ENCODE measurements at regions not wholly inside any gene's neighbourhood (a gene's known extent, or its start where the extent isn't known, plus 50 kb on each side); places are given as distances from the start of the nearest gene placed in this dataset.

DNA sequence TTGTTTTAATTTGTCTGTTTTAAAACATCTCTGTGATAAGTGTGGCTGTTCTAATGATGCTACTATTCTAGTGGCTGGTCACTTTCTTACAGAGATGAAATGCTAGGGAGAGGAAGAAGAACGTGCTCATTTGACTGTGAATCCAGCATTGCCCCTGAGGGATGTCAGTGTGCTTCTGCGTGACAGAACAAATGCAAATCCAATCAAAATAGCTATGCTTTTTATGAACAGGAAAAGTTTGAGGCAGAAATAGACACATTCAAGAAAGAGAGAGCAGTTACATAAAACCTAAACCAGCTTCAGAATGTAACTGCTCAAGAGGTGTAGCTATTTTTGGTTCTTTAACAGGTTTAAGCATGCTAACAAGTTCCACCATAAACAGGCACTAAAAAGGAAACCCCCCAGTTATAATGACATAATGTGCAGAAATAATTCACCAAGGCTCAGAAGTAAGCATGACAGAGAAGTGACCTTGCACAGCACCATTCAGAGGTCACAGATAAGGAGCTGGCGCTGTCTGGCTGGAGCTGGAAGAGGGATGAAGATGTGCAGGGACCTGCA is 385.3 kb downstream of the EPM2A start:
- DNase-seq, result no peak

DNA sequence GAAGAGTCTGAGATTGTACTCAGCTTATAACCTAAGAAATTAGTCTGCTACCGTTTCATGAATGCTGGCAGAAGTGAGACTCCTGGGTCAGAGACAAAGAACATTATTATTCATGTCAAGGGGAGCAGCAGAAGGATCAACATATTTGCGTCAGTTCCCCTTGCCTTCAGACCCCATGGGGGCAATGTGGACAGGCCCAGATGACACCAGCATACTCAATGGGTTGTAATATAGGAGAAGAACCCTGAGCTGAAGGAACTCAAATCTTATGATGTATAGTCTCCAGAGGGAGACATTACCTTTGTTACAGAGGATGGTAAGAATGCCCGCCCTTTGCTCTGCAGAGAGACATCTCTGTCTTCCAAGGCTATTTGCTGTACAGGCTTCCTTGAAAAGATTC is 384.4 kb downstream of the EPM2A start:
- DNase-seq, result no peak

DNA sequence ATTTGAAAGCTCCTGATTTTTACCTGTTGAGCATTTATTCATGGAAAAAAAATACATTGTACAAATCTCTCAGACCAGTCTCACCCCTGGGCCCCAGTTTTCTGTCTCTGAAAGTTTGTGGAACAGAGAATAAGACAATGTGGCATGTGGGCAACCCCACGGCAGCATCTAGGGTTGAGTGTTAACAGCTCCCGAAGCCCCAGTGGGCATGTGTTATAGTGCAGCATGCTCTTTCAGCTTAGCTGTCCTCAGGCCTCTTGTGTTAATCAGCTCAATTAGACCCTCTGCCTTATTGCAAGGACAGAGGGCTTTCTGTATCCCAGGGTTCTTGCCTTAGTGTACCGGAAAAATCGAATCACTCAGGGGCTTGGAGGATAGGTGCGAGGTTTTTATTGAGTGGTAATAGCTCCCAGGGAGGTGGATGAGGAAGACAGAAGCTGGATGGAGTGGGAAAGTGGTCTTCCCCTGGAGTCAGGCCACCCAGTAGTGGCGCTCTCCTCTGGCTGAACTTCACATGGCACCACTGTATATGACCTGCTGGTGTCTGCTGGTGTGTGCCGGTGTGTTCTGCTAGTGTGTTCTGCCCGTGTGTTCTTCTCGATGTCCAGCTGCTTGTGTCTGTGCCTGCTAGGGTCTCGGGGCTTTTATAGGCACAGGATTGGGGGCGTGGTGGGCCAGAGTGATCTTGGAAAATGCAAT is 382.8 kb downstream of the EPM2A start:
- no peak for DNase-seq

DNA sequence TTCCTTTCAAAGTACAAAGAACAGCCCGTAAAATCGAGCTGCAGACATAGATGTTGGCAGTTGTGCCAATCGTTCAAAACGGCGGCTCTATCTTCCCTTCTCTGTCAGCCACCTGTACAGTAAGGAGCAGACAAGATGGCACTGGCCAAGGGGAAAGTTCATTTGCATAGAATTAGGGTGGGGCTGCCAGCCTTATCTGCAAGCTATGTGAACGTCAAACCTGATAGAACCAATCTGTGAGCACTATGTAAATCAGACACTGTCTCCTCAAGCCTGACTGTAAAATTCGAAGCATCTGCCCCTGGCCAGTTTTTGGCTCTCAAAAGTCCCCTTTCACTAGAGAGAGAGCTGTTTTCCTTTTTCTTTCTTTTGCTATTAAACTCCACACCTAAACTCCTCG is 374.5 kb downstream of the EPM2A start:
- DNase-seq, result no peak

DNA sequence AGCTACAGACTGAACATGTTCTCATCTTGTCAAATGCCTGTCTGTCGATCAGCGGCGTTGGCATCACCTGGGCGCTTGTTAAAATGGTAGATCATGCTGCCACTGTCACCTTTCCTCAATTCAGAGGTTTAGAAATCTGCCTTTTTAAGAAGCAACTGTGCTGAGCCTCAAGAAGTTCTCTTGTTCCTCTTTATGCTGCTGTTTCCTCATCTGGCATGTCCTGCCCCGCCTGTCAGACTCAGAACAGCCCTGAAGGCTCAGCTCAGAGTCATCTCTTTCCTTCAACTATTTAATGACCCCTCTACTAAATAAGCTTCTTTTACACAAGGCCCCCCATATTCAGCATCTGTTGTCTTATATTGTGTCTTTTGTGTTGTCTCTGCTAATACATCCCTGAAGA is 368.2 kb downstream of the EPM2A start:
- DNase-seq, result no peak

DNA sequence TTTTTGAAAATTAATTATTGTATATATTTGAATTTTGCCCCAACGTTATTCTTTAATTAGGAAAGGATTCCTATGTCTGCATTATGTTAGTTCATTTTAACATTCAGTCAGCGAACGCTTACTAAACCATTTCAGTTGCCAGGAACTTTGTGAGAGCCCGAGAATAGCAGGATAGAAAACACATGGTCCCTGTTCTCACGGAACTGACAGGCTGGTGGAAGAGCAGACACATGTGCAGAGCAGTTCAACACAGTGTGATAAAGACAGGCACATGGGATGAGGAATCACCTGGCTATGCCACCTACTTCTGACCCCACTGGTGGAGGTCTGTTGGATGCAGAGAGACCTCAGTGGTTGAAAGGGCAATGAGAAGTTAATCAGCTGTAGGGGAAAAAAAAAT is 367.2 kb downstream of the EPM2A start:
- DNase-seq, result no peak

DNA sequence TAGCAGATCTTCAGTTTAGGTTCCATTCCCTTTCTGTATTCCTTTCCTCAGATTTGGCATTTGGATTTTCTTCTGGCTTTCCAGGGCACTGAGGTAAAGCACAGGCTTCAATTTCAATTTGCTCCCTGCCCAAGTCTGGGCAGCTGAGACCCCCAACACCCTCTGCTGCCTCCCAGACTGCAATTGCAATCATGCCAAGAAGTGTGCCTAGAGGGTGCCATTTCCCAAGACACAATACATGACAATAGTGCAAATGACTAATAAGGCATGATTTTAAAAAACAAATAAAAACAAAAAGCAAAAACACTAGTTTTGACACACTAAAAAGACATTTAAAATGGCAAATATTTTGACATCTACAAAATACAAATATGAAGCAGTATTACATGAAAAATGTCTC is 364.8 kb downstream of the EPM2A start:
- DNase-seq, result no peak

DNA sequence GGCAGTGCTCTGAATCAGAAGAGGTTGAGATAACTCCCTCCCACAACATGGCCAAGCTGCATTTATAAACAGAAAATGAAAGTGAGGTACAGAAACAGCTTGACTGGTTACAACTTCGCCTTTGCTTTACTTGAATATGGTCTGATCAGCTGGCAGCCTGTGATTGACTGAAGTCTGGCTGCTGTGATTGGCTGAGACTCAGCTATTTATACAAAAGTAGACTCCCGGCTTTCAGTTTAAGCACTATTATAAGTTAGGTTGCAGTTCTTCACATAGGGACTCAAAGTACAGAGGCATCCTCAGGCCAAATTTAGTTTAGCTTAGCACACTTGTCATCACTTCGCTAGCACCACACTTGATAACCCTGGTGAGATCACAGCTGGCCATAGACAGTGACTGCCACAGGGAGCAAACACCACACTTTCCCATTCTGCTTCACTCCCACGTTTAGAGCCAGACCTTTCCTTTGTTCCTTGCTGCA is 362.6 kb downstream of the EPM2A start:
- DNase-seq, result no peak

DNA sequence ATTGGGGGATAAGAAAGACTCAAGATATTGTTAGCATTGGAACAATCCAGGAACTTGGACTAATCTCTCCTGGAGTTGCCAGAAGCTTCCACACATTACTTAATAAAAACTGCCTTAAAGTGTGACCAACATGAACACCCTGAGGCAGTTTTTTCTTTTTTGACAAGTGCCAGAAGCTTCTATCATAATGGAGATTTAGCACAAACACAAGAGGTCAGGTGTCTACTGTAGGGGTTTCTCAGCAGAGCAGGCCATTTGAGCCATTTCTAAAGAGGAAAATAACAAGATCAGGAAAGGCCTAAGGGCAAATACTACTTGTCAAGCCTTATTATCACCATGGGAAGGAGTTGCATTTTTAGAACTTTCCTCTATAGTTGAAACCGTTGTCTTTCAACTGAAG is 361.5 kb downstream of the EPM2A start:
- no peak for DNase-seq

DNA sequence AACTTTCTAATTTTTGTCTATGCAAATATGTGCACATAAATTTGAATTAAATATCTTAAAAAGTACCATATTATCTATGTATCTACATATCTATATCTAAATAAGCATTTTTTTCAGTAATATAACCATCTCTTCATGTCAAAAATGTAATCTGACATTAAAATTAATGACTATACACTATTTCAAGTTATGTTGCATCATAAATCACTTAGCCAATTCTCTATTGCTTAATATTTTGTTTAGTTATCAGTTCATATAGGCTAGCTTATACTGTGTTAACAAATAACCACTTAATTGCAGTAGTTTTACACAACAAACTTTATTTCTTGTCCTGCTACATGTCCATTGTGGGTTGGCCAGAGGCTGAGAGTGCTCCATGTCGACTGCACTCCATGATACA is 360.8 kb downstream of the EPM2A start:
- DNase-seq, result no peak

DNA sequence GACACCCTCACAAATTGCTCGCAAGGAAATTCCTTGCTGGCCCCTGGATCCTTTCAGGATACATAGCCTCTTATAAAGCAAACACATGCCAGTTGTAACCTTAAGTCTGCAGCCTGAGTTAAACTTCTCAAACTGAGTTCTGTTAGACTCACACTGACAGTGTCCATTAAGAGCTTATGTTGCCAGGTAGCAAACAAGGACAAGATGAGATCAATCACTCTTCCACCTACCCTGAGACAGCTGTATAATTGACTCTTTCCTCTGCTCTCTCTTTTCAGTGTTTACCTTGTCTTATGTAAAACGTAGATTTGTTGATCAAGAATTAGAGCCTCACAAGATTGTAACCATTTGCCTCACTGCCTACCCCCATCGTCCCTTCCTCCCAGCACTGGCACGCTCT is 359.8 kb downstream of the EPM2A start:
- no peak for DNase-seq

DNA sequence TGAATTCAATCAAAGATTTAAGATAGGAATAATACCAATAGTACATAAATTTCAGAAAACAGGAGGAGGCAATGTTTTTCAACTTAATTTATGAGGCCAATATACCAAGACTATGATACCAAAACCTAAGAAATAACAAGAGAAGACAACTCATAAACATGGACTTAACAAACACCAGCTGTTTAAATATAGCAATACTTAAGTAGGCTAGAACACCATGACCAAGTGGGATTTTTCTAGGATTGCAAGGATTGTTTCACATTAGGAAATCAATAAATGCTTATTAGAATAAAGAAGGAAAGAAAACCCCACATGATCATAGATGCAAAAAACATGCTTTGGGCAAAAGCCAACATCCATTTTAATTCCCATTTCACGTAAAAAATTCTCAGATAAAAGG is 355.1 kb downstream of the EPM2A start:
- no peak for DNase-seq

DNA sequence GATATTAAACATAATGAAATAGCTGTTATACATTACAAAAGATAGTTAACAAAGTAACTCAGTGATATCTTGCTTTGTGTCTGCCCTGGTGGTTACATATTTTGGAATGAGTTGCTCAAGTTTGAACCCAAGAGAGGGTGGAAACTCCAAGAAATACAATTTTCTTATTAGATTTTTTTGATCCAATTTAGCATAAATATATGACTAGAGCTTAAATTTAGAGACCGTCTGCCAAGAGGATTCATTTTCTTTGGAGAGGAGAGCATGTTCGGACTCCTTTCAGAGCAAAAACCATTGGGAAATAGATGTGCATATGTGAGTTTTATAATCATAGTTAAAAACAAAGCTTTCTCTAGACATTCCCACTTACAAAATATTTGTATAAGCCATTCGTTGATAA is 353.4 kb downstream of the EPM2A start:
- DNase-seq, result no peak

DNA sequence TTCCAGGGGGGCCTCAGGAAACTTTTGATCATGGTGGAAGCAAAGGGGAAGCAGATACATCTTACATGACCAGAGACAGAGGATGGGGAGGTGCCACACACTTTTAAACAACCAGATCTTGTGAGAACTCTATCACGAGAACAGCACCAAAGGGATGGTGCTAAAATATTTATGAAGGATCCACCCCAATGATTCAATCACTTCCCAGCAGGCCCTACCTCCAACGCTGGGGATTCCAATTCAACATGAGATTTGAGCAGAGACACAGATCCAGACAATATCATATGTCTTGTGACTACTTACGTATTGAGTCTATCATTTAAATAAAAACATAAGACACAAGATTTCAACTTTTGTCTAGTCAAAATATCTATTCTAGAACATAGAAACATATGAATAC is 351.9 kb downstream of the EPM2A start:
- no peak for DNase-seq

DNA sequence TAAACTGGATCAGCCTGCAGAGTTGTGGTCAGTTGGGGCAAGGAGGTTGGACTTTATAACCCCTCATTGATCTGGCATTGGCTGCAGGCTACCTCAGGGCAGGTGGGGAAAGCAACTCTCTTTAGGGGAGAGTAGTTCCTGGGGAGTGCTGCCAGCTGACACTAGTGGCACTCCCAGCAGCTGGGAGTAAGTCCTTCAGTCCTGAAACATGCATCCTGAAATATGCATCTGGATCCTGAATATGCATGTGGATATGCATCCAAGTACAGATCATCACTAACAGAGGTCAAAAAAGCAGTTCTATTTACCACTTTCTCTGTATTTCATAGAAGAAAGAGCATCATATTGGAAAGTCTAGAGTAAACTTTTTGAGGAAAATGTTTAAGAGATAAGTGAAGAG is 350.8 kb downstream of the EPM2A start:
- DNase-seq, result no peak

DNA sequence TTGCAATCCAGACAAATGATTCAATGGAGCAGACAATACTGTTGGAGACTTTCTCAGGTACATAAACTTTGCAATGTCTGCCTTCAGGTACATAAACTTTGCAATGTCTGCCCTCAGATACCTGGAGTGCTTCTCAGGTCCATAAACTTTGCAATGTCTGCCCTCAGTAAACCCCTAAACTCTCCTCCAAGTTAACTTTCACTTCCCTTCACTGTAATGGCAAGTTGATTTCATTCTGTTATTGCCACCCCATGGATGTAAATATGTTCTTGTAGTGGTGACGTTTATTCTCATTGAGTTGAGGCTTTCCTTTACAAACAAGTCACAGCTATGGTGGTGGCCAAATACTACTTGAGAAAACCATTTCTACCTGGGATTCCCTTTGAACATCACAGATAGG is 338.8 kb downstream of the EPM2A start:
- DNase-seq, result no peak

DNA sequence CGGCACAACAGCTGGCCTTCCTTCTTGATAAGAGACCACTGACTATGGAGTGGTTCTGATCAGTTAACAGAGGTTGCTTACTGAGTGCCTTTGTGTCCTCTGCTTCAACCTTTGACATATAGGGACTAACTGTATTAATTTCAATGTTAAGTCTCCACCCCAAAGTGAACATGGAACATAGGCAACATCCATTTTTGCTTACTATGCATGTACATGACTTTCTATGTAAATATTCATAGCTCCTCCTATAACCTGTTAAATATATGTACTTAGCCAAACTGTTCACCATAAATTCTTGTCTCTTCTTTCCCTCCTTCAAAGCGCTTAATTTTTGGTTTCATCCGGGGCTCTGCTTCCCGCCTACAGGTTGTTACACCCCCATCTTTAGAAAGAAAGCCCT is 334.8 kb downstream of the EPM2A start:
- no peak for DNase-seq

DNA sequence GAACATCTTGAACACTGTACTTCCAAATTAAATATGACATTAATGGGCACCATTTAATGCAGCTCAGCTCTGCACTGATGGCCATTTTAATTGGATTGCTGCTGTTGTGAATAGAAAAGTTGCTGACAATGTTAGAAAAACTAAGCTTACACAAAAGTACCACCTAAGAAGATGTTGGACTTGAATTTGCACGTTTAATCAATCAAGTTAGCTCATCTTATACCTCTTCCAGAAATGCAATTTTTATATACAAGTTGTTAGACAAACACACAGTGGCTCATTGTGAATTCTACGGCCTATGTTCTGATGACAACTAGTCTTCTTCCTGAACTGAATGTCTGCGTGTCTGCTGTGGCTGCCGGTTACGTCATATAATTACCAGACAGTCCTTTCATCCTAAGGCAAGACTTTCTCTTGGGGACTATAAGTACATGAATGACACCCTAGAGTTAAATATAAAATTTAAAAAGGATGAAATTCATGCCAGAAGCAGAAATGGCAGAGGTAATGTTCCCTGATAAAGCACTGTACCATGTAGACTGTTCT is 330.2 kb downstream of the EPM2A start:
- no peak for DNase-seq

DNA sequence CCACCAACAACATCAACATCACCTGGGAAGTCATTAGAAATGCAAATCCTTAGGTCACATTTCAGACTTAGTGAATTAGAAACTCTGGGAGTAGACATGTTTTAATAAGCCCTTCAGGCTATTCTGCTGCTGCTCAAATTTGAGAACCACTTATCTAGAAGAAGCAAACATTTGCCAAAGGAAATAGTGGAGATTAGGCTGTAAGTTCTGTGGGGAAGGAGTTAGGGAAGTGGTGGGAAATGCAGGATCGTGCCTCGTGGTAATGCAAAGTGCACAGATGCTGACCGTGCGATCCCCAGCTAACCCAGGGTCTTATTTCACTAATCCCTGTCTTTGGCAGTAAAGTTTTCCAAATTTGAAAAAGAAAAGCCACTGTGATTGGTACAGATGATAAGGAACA is 328.5 kb downstream of the EPM2A start:
- no peak for DNase-seq

DNA sequence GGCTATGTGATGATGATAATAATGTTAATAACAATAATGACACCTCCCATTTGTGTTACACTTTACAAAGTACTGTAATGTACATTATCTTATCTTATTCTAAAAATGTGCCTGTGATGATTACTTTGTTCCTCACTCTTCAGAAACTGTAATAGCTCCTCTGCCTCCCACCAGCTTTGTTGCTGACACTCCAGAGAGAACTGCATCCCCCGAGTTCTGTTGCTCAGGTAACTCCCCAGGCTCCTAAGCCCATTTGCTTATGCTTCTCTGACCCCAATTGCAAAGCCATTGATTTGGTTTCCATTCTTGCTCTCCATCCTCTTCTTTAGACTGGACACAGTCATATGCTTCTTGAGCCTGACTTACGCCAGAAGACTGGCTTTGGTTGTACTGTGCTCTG is 319.7 kb downstream of the EPM2A start:
- DNase-seq, result no peak

DNA sequence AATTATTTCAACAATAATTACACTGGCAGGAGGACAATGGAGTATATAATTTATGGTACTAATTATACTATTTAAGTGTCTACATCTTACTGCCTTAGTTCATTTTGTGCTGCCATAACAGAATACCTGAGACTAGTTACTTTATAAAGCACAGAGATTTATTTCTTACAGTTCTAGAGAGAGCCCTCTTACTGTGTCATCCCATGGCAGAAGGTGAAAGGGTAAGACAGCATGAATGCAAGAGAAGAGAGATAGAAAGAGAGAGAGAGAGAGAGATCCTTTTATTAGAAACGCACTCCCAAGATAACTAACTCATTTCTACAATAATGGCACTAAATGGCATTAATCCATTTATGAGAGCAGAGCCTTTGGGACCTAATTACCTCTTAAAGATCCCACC is 314.7 kb downstream of the EPM2A start:
- no peak for DNase-seq

DNA sequence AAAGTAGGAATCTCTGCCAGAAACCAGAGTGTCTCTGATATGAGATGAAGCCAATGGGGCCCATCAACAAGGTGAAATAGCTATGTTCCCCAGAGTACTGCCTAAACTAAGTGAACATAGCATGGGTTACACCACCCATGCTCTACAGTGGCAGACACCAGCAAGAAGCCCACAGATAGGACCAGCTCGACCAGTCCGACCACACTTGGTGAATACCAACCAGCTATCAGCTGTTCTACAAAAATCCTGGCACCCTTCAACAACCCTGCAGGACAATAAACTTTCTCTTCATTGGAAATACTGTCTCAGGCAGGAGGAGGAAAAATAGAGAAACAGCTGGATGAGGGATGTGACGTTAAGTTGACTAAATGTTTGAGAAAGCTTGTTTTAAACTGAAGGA is 311.4 kb downstream of the EPM2A start:
- no peak for DNase-seq

DNA sequence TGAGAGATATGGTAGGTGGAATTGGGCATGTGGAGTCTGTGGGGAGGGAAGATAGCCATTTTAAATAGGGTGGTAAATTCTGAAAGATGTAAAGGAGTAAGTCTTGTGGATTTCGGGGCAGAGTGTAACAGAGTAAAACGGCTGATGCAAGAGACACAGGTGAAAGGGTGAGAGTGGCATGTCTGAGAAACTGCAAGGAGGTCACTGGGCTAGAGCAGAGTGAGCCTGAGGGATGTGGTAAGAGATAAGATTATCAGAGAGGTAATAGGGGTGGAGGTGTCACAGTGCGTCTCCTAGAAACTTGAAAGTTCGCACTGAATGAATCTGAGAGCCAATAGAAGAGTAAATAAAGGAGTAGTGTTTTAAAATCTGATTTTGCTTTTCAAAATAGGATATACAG is 308.1 kb downstream of the EPM2A start:
- DNase-seq, result no peak

DNA sequence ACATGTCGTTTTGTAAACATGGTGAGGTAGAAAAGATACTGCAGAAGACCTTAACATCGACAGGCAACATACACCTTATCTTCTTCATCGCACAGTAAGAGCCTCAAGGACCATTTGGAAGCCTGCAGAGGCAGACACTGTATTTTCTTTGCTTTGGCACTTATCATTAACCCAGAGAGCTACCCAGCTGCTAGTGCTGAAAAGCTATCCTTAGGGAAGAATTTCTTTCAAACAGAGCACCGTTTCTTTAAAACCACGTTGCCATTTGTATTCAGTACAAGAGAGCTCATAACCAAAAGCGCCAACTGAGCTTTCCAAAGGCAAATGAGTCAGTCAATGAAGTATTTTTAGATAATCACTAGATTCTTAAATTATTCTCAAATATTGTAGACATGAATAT is 306.6 kb downstream of the EPM2A start:
- no peak for DNase-seq

DNA sequence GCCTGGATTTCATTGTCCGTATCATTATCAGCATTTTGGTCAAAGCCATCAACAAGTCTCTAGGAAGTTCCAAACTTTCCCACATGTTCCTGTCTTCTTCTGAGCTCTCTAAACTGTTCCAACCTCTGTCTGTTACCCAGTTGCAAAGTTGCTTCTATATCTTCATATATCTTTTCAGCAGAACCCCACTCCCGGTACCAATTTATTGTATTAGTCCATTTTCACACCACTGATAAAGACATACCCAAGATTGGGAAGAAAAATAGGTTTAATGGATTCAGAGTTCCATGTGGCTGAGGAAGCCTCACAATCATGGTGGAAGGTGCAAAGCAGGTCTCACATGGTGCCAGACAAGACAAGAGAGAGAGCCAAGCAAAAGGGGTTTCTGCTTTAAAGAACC is 293.2 kb downstream of the EPM2A start:
- DNase-seq, result no peak
